Mucosa of descending colon (tissue), 3 donors: ENCODE measurements at regions not wholly inside any gene's neighbourhood (a gene's known extent, or its start where the extent isn't known, plus 50 kb on each side); places are given as distances from the start of the nearest gene placed in this dataset.
A peak's percentile ranks its signal among the peaks of the same experiment; 100 is the strongest.

ENCODE experiments used
- ATAC-seq: fragments of 200-7000 bp; cut with Tn5 transposase; one replicate; pipeline ENCODE4 v1.9.1; 2020; ENCODE audit warnings: mild to moderate bottlenecking, moderate library complexity
- DNase-seq, 3 donors: peaks; one replicate each; pipeline ENCODE4 v3.0.0-alpha.2; 2020
- H3K36me3 ChIP-seq: fragments of 200-600 bp; one replicate; pipeline ENCODE4 v1.8.0; 2021; ENCODE audit warnings: low read depth, mild to moderate bottlenecking
- H3K4me1 ChIP-seq: fragments of 200-600 bp; one replicate; pipeline ENCODE4 v1.8.0; 2021; ENCODE audit warnings: low read depth, mild to moderate bottlenecking
- H3K4me3 ChIP-seq: fragments of 200-600 bp; one replicate; pipeline ENCODE4 v1.8.0; 2021; ENCODE audit warnings: mild to moderate bottlenecking
- H3K9me3 ChIP-seq: fragments of 200-600 bp; one replicate; pipeline ENCODE4 v1.8.0; 2021; ENCODE audit warnings: mild to moderate bottlenecking
- intact Hi-C, 2 donors: fragments of 100-400 bp; cut with DNase I in 1 of 2; cut with micrococcal nuclease in 1 of 2; formaldehyde crosslinking; loops; one replicate each; pipeline versions ENCODE4 v1.11.0 to v1.11.1; 2022; cut with DNase I, micrococcal nuclease
- TF ChIP-seq, protein P1 (sequence below): fragments of 200-600 bp; IDR thresholded peaks from one replicate; pipeline ENCODE4 v1.8.0; 2022; ENCODE audit warnings: antibody characterized with exemption, mild to moderate bottlenecking
- donor health status: DM: no; HTN: no; CAD: no; lungs with moderate emphysema.
- donor health status: DM: no; HTN: no; CAD: no.
- donor health status: DM: no; HTN: yes; CAD: no.

GRCh38 chr6:152893187-152893586, 89.7 kb downstream of the FBXO5 start:
- ATAC-seq (no peak), DNase-seq (no peak)
- no peaks in the 10 kb centered on the region for H3K4me1 ChIP-seq
- TF ChIP-seq, protein P1, sequence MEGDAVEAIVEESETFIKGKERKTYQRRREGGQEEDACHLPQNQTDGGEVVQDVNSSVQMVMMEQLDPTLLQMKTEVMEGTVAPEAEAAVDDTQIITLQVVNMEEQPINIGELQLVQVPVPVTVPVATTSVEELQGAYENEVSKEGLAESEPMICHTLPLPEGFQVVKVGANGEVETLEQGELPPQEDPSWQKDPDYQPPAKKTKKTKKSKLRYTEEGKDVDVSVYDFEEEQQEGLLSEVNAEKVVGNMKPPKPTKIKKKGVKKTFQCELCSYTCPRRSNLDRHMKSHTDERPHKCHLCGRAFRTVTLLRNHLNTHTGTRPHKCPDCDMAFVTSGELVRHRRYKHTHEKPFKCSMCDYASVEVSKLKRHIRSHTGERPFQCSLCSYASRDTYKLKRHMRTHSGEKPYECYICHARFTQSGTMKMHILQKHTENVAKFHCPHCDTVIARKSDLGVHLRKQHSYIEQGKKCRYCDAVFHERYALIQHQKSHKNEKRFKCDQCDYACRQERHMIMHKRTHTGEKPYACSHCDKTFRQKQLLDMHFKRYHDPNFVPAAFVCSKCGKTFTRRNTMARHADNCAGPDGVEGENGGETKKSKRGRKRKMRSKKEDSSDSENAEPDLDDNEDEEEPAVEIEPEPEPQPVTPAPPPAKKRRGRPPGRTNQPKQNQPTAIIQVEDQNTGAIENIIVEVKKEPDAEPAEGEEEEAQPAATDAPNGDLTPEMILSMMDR = no peak
- no peaks in the 10 kb centered on the region for H3K9me3 ChIP-seq
- intact Hi-C loops = no loop called here
- H3K36me3 ChIP-seq = no peaks in the 10 kb centered on the region
- H3K4me3 ChIP-seq = no peak overlapping the region

- no peak for ATAC-seq
- Histone ChIP-seq H3K9me3 (no peaks in the 10 kb centered on the region), H3K4me3 (no peak overlapping the region), H3K36me3 (no peaks in the 10 kb centered on the region), H3K4me1 (no peaks in the 10 kb centered on the region)
- TF ChIP-seq, protein P1 = no peak
- intact Hi-C loops = no loop called here
- no peak for DNase-seq
Observed at GRCh38 chr6:152896923-152897322, 85.9 kb downstream of the FBXO5 start.

GRCh38 chr6:152897807-152898399, 84.9 kb downstream of the FBXO5 start:
- Histone ChIP-seq H3K36me3 (no peaks in the 10 kb centered on the region), H3K4me1 (no peaks in the 10 kb centered on the region), H3K9me3 (no peaks in the 10 kb centered on the region), H3K4me3 (no peak overlapping the region)
- ATAC-seq (peak; percentile 85), DNase-seq (peak in 2 of 3 donors; percentile 71 to 80)
- intact Hi-C loops = no loop called here
- TF ChIP-seq, protein P1 = peak; percentile 67

GRCh38 chr6:152904678-152905077, 78.2 kb downstream of the FBXO5 start:
- TF ChIP-seq, protein P1 = no peak
- no peak overlapping the region for H3K4me3 ChIP-seq
- intact Hi-C loops = no loop called here
- no peak for ATAC-seq
- H3K9me3 ChIP-seq = no peaks in the 10 kb centered on the region
- H3K36me3 ChIP-seq = no peaks in the 10 kb centered on the region
- H3K4me1 ChIP-seq = no peaks in the 10 kb centered on the region
- no peak for DNase-seq

DNA sequence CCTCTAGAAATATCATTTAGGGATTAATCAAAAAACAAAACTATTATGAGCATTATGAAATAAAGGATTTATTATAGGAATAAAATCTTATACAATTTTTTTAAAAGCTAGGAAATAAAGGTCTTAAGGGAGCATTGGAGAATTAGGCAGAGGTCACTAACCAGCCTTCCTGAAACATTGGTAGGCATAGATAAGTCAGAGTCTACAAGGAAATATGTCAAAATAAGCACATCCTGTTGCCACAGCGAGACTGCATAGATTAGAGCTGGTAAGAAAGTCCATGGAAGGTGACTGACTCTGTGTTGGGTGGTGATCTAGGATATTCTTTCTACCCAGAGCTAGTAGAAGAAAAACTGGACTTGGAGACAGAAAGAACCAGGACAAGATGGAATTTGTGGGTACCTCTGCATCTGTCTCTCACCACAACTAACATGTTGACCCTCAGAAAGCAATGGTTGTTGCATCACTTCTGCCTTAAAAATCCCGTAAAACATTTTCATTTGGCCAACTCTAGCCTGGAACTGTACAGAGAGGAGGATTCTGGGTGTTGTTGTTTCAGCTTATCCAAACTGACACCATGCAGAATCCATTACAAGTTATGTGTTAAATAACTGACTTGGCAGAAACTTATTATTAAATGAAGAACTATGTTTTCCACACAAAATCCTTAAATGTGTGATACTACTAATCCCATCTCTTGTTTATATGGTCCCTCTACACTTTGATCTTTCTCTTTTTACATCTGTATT, 77.1 kb downstream of the FBXO5 start:
- TF ChIP-seq, protein P1 = no peak
- intact Hi-C loops = no loop called here
- ATAC-seq (no peak), DNase-seq (no peak)
- H3K9me3 ChIP-seq = no peaks in the 10 kb centered on the region
- no peak overlapping the region for H3K4me3 ChIP-seq
- H3K36me3 ChIP-seq = no peaks in the 10 kb centered on the region
- H3K4me1 ChIP-seq = no peaks in the 10 kb centered on the region
